Central memory CD4-positive, alpha-beta T cell (primary cell): ENCODE measurements at regions not wholly inside any gene's neighbourhood (a gene's known extent, or its start where the extent isn't known, plus 50 kb on each side); places are given as distances from the start of the nearest gene placed in this dataset.

Experiments used
- DNase-seq: peaks from one replicate; pipeline ENCODE4 v3.0.0; 2022

- no peak for DNase-seq
Observed at GRCh38 chr9:88221105-88221504, 82.8 kb upstream of the SPATA31C2 start.

GRCh38 chr9:88220652-88221051, 82.4 kb upstream of the SPATA31C2 start:
- DNase-seq: no peak

GRCh38 chr9:88219601-88220000, 81.3 kb upstream of the SPATA31C2 start:
- DNase-seq: no peak

GRCh38 chr9:88218726-88219125, 80.5 kb upstream of the SPATA31C2 start:
- DNase-seq: no peak

GRCh38 chr9:88216126-88216995, 78.1 kb upstream of the SPATA31C2 start:
- no peak for DNase-seq

DNA sequence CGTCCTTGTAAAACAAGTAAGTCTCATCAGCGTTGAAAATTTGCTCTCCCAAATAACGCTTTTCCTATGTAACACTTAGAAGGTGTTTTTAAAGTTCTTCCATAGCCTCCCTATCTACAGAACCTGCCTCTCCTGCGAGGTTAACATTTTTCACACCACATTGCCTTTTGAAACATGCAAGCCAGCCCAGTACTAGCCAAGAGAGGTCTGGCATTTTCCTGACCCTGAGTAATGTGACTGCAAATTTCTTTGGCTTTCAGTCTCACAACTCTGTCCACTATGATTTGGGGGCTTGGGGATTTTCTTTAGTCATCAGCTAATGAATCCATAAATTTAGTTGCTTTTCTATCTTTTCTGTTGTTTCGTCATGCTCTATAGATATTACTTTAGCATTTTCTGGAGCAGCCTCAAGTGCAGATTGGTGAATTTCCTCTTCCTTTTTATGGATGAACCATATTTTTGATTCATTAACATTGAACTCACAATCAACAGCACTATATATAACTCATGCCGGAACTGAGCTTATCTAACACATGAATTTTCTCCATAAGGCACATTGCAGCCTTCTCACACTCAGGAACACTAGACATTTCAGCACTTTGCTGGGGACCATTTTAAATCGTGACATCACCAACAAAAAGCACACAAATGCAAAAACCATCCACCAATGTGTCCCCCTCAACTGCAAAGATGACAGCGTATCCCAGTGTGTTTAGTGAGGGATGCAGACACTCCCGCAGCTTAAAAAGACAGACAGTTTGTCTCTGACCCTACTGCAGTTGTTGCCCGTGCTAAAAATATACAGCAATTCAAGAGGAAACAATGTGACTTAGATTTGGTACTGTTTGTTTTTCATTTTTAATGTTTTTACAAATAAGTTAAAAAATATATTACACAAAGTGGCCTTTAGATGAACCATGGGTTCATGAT, 77.2 kb upstream of the SPATA31C2 start:
- no peak for DNase-seq

DNA sequence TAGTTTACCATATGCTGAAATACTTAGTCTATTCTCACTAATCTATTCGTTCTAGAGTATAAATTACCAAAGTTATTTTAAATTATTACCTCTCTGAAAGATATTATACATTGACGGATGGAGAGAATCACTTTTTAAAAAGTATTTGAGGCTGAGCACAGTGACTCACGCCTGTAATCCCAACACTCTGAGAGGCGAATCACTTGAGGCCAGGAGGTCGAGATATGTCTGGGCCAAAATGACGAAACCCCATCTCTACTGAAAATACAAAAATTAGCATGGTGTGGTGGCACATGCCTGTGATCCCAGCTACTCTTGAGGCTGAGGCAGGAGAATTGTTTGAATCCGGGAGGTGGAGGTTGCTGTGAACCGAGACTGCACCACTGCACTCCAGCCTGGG, 64.0 kb upstream of the SPATA31C2 start:
- DNase-seq: no peak

GRCh38 chr9:88198341-88198807, 60.1 kb upstream of the SPATA31C2 start:
- no peak for DNase-seq

- no peak for DNase-seq
Observed at GRCh38 chr9:88197781-88198340, 59.6 kb upstream of the SPATA31C2 start.

DNA sequence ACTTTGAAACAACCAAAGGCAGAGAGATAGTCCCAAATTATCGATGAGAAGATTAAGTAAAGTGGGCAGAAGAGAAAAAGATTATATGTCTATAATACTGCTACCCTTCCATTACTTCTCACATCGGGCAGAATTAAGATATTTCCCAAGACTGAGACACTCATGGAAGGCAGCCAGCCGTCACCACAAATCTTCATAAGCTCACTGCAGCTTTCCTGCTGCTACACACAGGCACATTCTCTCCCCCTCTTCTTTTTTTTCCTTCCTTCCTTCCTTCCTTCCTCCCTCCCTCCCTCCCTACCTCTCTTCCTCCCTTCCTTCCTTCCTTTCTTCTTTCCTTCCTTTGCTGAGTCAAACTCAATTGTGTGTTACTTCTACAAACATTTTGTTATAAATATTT, 58.7 kb upstream of the SPATA31C2 start:
- DNase-seq: no peak

DNA sequence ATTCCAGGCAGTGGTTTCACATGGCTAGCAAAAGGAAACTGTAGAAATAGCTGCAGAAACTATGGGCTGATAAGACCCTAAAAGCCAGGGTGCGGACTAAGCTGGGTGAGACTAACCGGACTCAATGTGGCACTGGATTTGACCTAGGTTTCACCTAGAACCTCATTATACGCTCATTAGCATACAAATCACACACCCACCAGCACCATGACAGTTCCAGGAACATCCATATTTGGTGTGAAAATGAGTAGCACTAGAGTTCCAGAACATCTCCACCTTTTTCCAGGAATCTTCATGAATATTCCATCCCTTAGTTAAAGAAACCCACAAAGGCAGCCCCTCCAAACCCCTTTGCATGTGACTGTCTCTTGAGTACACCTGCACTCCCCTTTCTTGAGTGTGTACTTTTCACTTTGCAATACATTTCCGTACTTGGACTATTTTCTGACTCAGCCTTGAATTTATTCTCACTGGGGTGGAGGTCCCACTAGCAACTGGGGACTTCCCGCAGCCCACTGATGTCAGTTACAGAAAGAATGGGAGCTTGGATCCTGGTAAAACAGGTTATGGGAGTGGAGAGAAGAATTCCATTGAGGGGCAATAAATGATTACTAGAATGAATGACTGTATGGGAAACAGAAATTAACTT, 58.0 kb upstream of the SPATA31C2 start:
- no peak for DNase-seq

GRCh38 chr9:88193766-88194165, 55.5 kb upstream of the SPATA31C2 start:
- DNase-seq: no peak

- no peak for DNase-seq
Observed at GRCh38 chr9:88191456-88191855, 53.2 kb upstream of the SPATA31C2 start.

GRCh38 chr9:88189371-88189770, 51.1 kb upstream of the SPATA31C2 start:
- no peak for DNase-seq
